ENCODE measurements at regions not wholly inside any gene's neighbourhood (a gene's known extent, or its start where the extent isn't known, plus 50 kb on each side); places are given as distances from the start of the nearest gene placed in this dataset.

DNA sequence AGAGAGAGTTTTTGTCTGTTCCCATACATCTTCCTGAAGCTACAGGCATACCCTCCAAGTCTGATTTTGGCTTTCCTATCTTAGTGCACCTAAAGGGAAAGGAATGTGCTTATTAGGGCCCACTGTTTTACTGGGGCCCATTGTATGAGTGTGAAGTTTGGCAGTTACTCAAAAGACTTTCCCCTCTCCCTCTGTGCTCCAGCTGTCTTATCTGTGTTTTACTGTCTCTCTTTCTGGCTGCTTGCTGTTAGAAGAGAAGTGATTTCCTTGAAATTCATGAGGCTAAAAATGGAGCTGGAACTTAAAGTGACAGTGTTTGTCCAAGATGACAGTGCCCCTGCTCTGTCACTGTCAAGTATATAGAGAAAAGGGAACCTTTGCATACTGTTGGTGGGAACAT, 436.2 kb downstream of the OCA2 start:
- Histone ChIP-seq H3K9me3 (no peaks in the 10 kb centered on the region), H3K4me3 (no peak overlapping the region), H3K36me3 (no peaks in the 10 kb centered on the region), H3K4me1 (no peaks in the 10 kb centered on the region), H3K27ac (no peak overlapping the region), H3K27me3 (no peaks in the 10 kb centered on the region)
- no peak for DNase-seq
- in situ Hi-C loops (cut with MboI; ENCODE audit: low pct_ligation_motif_present in 1 of 4, low pct_unique_long_range_greater_than_20kb in 1 of 4, low sequenced_read_pairs in 3 of 4) (no loop called here), intact Hi-C loops (cut with DNase I; ENCODE audit: low total_unique reads) (no loop called here)
- no peak for TF ChIP-seq EP300 (IDR thresholded peaks at IDR 0.05; ENCODE audit: low read depth)
- no peak for TF ChIP-seq POLR2A (IDR thresholded peaks at IDR 0.05)
- TF ChIP-seq POLR2AphosphoS5 (IDR thresholded peaks at IDR 0.05), result no peak
- no peak for TF ChIP-seq CTCF (IDR thresholded peaks at IDR 0.05)

- Histone ChIP-seq H3K27me3 (no peaks in the 10 kb centered on the region), H3K4me3 (no peak overlapping the region), H3K9me3 (no peaks in the 10 kb centered on the region), H3K36me3 (no peaks in the 10 kb centered on the region), H3K27ac (no peak overlapping the region), H3K4me1 (no peaks in the 10 kb centered on the region)
- in situ Hi-C loops (cut with MboI; ENCODE audit: low pct_ligation_motif_present in 1 of 4, low pct_unique_long_range_greater_than_20kb in 1 of 4, low sequenced_read_pairs in 3 of 4), result no loop called here
- no peak for DNase-seq
- intact Hi-C loops (cut with DNase I; ENCODE audit: low total_unique reads), result no loop called here
- TF ChIP-seq POLR2A (IDR thresholded peaks at IDR 0.05), result no peak
- no peak for TF ChIP-seq CTCF (IDR thresholded peaks at IDR 0.05)
- no peak for TF ChIP-seq POLR2AphosphoS5 (IDR thresholded peaks at IDR 0.05)
- TF ChIP-seq EP300 (IDR thresholded peaks at IDR 0.05; ENCODE audit: low read depth), result no peak
These were observed 438.4 kb downstream of the OCA2 start for GRCh38 chr15:27660676-27661075.

DNA sequence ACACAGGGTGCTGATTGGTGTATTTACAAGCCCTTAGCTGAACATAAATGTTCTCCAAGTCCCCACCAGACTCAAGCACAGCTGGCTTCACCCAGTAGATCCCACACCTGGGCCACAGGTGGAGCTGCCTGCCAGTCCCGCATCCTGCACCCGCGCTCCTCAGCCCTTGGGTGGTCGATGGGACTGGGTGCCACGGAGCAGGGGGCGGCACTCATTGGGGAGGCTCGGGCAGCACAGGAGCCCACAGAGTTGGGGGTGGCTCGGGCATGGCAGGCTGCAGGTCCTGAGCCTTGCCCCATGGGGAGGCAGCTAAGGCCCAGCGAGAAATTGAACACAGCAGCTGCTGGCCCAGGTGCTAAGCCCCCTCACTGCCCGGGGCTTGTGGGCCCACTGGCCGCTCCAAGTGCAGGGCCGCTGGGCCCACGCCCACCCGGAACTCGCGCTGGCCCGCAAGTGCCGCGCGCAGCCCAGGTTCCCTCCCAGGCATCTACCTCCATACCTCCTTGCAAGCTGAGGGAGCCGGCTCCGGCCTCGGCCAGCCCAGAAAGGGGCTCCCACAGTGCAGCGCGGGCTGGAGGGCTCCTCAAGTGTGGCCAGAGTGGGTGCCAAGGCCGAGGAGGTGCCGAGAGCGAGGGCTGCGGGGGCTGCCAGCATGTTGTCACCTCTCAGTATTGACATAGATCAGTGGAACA, 442.7 kb downstream of the OCA2 start:
- H3K9me3 ChIP-seq, result peaks cover 0 to 3% of the 10 kb centered on the region in 2 donors
- no peak overlapping the region for H3K27ac ChIP-seq
- DNase-seq, result no peak
- 96% methylated on average over 28 of the region's 29 CpGs; no CpG with 5 or more reads in 1 of the 2 donors for WGBS, 2 donors (ENCODE audit: low coverage in 1 of 2)
- no peaks in the 10 kb centered on the region for H3K36me3 ChIP-seq
- no peak for TF ChIP-seq EP300 (IDR thresholded peaks at IDR 0.05; ENCODE audit: low read depth)
- TF ChIP-seq CTCF (IDR thresholded peaks at IDR 0.05), result no peak
- no peak for TF ChIP-seq POLR2A (IDR thresholded peaks at IDR 0.05)
- TF ChIP-seq POLR2AphosphoS5 (IDR thresholded peaks at IDR 0.05), result no peak
- H3K4me1 ChIP-seq, result no peaks in the 10 kb centered on the region
- H3K4me3 ChIP-seq, result no peak overlapping the region
- no peaks in the 10 kb centered on the region for H3K27me3 ChIP-seq
- intact Hi-C loops (cut with DNase I; ENCODE audit: low total_unique reads) (no loop called here), in situ Hi-C loops (cut with MboI; ENCODE audit: low pct_ligation_motif_present in 1 of 4, low pct_unique_long_range_greater_than_20kb in 1 of 4, low sequenced_read_pairs in 3 of 4) (no loop called here)

DNA sequence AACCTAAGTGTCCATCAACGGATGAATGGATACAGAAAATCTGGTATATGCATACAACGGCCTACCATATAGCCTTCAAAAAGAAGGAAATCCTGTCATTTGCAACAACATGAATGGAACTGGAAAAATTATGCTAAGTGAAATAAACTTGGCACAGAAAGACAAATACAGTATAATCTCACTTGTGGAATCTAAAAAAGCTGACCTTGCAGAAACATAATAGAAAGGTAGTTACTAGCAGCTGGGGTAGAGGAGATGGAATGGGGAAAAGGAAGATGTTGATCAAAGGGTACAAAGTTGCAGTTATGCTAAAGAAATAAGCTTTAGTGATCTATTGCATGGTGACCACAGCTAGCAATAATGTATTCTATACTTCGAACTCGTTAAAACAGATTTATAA, 444.1 kb downstream of the OCA2 start:
- WGBS, 2 donors (ENCODE audit: low coverage in 1 of 2), result 79 to 93% methylated on average over 4 of the region's 4 CpGs
- no peak for DNase-seq

More for the DNA sequence above, 444.1 kb downstream of the OCA2 start:
- H3K9me3 ChIP-seq, result peaks cover 0 to 3% of the 10 kb centered on the region in 2 donors
- H3K27ac ChIP-seq, result no peak overlapping the region
- intact Hi-C loops (cut with DNase I; ENCODE audit: low total_unique reads), result no loop called here
- no peaks in the 10 kb centered on the region for H3K36me3 ChIP-seq
- H3K27me3 ChIP-seq, result no peaks in the 10 kb centered on the region
- no peaks in the 10 kb centered on the region for H3K4me1 ChIP-seq
- TF ChIP-seq POLR2A (IDR thresholded peaks at IDR 0.05) (no peak), POLR2AphosphoS5 (IDR thresholded peaks at IDR 0.05) (no peak), EP300 (IDR thresholded peaks at IDR 0.05; ENCODE audit: low read depth) (no peak), CTCF (IDR thresholded peaks at IDR 0.05) (no peak)
- in situ Hi-C loops (cut with MboI; ENCODE audit: low pct_ligation_motif_present in 1 of 4, low pct_unique_long_range_greater_than_20kb in 1 of 4, low sequenced_read_pairs in 3 of 4), result no loop called here
- no peak overlapping the region for H3K4me3 ChIP-seq

Data from transverse colon (tissue), 4 donors.